ENCODE measurements at regions not wholly inside any gene's neighbourhood (a gene's known extent, or its start where the extent isn't known, plus 50 kb on each side); places are given as distances from the start of the nearest gene placed in this dataset.

DNA sequence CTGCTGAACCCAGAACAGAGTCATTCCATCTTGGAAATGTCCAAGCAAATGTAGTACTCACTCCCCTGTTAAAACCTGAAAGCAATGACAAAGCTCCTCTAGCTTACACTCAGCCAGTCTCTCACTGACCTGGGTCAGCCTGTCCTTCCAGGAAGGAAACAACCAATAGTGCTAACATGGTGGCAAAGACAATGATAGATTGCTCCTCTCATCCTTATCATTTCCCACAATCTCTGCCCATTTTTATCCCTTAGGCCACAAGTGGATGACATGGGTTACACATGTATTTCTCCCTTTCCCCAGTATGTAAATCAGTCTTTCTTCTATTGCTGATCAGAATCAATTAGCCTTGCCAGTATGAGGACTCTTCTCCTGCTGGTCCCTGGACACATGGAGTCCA, 154.6 kb upstream of the SESN3 start:
- Histone ChIP-seq H2BK5ac (ENCODE audit: low read depth, low read length, poor library complexity, severe bottlenecking) (no peak overlapping the region), H3K14ac (replicated peaks; ENCODE audit: low read depth, low read length) (no peak overlapping the region), H4K5ac (ENCODE audit: low read depth, low read length) (no peak overlapping the region), H3K4ac (ENCODE audit: low read depth, low read length) (no peak overlapping the region), H3K79me1 (ENCODE audit: low read depth in 1 of 2, low read length in 2 of 2) (no peaks in the 10 kb centered on the region), H3K9me1 (ENCODE audit: insufficient read depth, low read length) (no peaks in the 10 kb centered on the region), H3K27ac (ENCODE audit: insufficient read depth, low read length) (no peak overlapping the region), H3K9ac (ENCODE audit: low read depth, low read length) (no peak overlapping the region), H2AK5ac (ENCODE audit: low read depth, low read length) (no peak overlapping the region), H2AFZ (replicated peaks; ENCODE audit: low read length, poor library complexity) (no peak overlapping the region), H3K56ac (ENCODE audit: extremely low read depth, insufficient read depth, low read length) (no peak overlapping the region), H2AK9ac (replicated peaks; ENCODE audit: low read depth, low read length, poor library complexity) (no peak overlapping the region), H3K9me3 (ENCODE audit: control insufficient read depth, insufficient read depth, low read length) (no peaks in the 10 kb centered on the region), H2BK15ac (ENCODE audit: low read depth, low read length) (no peak overlapping the region), H3K4me2 (ENCODE audit: low read depth, low read length) (no peak overlapping the region), H3K36me3 (ENCODE audit: control insufficient read depth, insufficient read depth, low read length) (no peaks in the 10 kb centered on the region), H4K91ac (ENCODE audit: insufficient read depth, low read depth, low read length) (no peak overlapping the region), H3K4me3 (ENCODE audit: insufficient read depth, low read depth, low read length) (no peak overlapping the region), H3K4me1 (ENCODE audit: control insufficient read depth, insufficient read depth, low read length) (no peaks in the 10 kb centered on the region), H3K23ac (ENCODE audit: low read depth, low read length) (no peak overlapping the region), H2BK120ac (ENCODE audit: low read depth, low read length) (no peak overlapping the region), H4K20me1 (ENCODE audit: insufficient read depth, low read length) (no peaks in the 10 kb centered on the region), H2BK20ac (ENCODE audit: low read depth, low read length) (no peak overlapping the region), H3K18ac (ENCODE audit: low read depth, low read length) (no peak overlapping the region), H3K27me3 (ENCODE audit: control insufficient read depth, insufficient read depth, low read length) (peaks cover 4% of the 10 kb centered on the region), H4K8ac (ENCODE audit: low read depth in 2 of 2, low read length in 2 of 2) (no peak overlapping the region)
- ATAC-seq (ENCODE audit: low read depth) (no peak), DNase-seq (no peak)
- POLR2A ChIA-PET (ENCODE audit: unreplicated experiment) = no interaction called here
- TF ChIP-seq, protein P1, sequence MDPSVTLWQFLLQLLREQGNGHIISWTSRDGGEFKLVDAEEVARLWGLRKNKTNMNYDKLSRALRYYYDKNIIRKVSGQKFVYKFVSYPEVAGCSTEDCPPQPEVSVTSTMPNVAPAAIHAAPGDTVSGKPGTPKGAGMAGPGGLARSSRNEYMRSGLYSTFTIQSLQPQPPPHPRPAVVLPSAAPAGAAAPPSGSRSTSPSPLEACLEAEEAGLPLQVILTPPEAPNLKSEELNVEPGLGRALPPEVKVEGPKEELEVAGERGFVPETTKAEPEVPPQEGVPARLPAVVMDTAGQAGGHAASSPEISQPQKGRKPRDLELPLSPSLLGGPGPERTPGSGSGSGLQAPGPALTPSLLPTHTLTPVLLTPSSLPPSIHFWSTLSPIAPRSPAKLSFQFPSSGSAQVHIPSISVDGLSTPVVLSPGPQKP (IDR thresholded peaks at IDR 0.05; ENCODE audit: borderline replicate concordance, low read depth, low read length) = no peak
- TF ChIP-seq NFE2L2 (IDR thresholded peaks at IDR 0.05; ENCODE audit: low read depth, low read length) (no peak), MAZ (IDR thresholded peaks at IDR 0.05; ENCODE audit: borderline replicate concordance, low read depth, low read length) (no peak), BHLHE40 (IDR thresholded peaks at IDR 0.05; ENCODE audit: low read depth, low read length) (no peak), CEBPB (IDR thresholded peaks at IDR 0.05; ENCODE audit: low read depth, low read length) (no peak), SMC3 (IDR thresholded peaks at IDR 0.05; ENCODE audit: low read depth, low read length) (no peak), CHD1 (IDR thresholded peaks at IDR 0.05; ENCODE audit: low read depth, low read length) (no peak), RAD21 (IDR thresholded peaks at IDR 0.05; ENCODE audit: low read length) (no peak), FOS (IDR thresholded peaks at IDR 0.05; ENCODE audit: low read depth, low read length) (no peak), MAFK (IDR thresholded peaks at IDR 0.05; ENCODE audit: low read depth, low read length) (no peak), MXI1 (IDR thresholded peaks at IDR 0.05; ENCODE audit: borderline replicate concordance, low read depth, low read length) (no peak), POLR2A (IDR thresholded peaks at IDR 0.05; ENCODE audit: low read depth, low read length) (no peak), RCOR1 (IDR thresholded peaks at IDR 0.05; ENCODE audit: insufficient replicate concordance, low read length) (no peak), RFX5 (IDR thresholded peaks at IDR 0.05; ENCODE audit: low read depth, low read length) (no peak)
- TF ChIP-seq, protein P2, sequence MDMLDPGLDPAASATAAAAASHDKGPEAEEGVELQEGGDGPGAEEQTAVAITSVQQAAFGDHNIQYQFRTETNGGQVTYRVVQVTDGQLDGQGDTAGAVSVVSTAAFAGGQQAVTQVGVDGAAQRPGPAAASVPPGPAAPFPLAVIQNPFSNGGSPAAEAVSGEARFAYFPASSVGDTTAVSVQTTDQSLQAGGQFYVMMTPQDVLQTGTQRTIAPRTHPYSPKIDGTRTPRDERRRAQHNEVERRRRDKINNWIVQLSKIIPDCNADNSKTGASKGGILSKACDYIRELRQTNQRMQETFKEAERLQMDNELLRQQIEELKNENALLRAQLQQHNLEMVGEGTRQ (IDR thresholded peaks at IDR 0.05; ENCODE audit: low read depth, low read length) = no peak
- TF ChIP-seq, protein P3, sequence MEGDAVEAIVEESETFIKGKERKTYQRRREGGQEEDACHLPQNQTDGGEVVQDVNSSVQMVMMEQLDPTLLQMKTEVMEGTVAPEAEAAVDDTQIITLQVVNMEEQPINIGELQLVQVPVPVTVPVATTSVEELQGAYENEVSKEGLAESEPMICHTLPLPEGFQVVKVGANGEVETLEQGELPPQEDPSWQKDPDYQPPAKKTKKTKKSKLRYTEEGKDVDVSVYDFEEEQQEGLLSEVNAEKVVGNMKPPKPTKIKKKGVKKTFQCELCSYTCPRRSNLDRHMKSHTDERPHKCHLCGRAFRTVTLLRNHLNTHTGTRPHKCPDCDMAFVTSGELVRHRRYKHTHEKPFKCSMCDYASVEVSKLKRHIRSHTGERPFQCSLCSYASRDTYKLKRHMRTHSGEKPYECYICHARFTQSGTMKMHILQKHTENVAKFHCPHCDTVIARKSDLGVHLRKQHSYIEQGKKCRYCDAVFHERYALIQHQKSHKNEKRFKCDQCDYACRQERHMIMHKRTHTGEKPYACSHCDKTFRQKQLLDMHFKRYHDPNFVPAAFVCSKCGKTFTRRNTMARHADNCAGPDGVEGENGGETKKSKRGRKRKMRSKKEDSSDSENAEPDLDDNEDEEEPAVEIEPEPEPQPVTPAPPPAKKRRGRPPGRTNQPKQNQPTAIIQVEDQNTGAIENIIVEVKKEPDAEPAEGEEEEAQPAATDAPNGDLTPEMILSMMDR (conservative IDR thresholded peaks at IDR 0.05; ENCODE audit: low read depth, low read length) = no peak
- intact Hi-C loops (cut with micrococcal nuclease) = no loop called here
- dilution Hi-C loops (cut with HindIII; ENCODE audit: low sequenced_read_pairs, unreplicated experiment) = no loop called here
- BruUV-seq (replicated peaks) = no TSS peak
- in situ Hi-C loops (cut with MboI; ENCODE audit: low sequenced_read_pairs) = no loop called here
- CTCF ChIA-PET = no interaction called here

Measured in IMR-90 (cell line).